Heart right ventricle (tissue), 16 donors: ENCODE measurements at regions not wholly inside any gene's neighbourhood (a gene's known extent, or its start where the extent isn't known, plus 50 kb on each side); places are given as distances from the start of the nearest gene placed in this dataset.

Experiments used
- ATAC-seq, 8 donors: fragments of 200-7000 bp; cut with Tn5 transposase; one replicate each; pipeline ENCODE4 v1.9.1; 2020; ENCODE audit warnings: mild to moderate bottlenecking in 8 of 8, moderate library complexity in 8 of 8, moderate number of reproducible peaks in 1 of 8
- DNase-seq, 2 donors: peaks; one replicate each; pipeline ENCODE4 v3.0.0-alpha.2; 2020
- H3K27ac ChIP-seq, 10 donors: fragments of 200-600 bp; sonication (generic) in 2 of 10; one replicate each; pipeline versions ENCODE4 v1.5.0 to v1.8.0; 2020 to 2022; ENCODE audit warnings: mild to moderate bottlenecking in 3 of 10
- H3K27me3 ChIP-seq, 7 donors: fragments of 200-600 bp; one replicate each; pipeline ENCODE4 v1.8.0; 2021 to 2022; ENCODE audit warnings: mild to moderate bottlenecking in 2 of 7
- H3K36me3 ChIP-seq, 9 donors: fragments of 200-600 bp; sonication (generic) in 1 of 9; one replicate each; pipeline versions ENCODE4 v1.5.0 to v1.8.0; 2020 to 2022; ENCODE audit warnings: mild to moderate bottlenecking in 2 of 9
- H3K4me1 ChIP-seq, 9 donors: fragments of 200-600 bp; sonication (generic) in 1 of 9; one replicate each; pipeline versions ENCODE4 v1.5.0 to v1.8.0; 2020 to 2022; ENCODE audit warnings: mild to moderate bottlenecking in 4 of 9
- H3K4me3 ChIP-seq, 10 donors: fragments of 200-600 bp; sonication (generic) in 2 of 10; one replicate each; pipeline versions ENCODE4 v1.5.0 to v1.8.0; 2020 to 2022; ENCODE audit warnings: mild to moderate bottlenecking in 7 of 10, moderate library complexity in 2 of 10
- H3K9me3 ChIP-seq, 11 donors: fragments of 200-600 bp in 10 of 11; sonication (generic) in 2 of 11; one replicate each; pipeline versions ENCODE4 v1.5.0 to v1.8.0; 2013 to 2022; ENCODE audit warnings: mild to moderate bottlenecking in 2 of 11, control low read depth in 1 of 11, moderate library complexity in 1 of 11
- CTCF ChIP-seq, 9 donors: fragments of 200-600 bp; sonication (generic) in 2 of 9; IDR thresholded peaks; one replicate each; pipeline versions ENCODE4 v1.5.0 to v1.8.0; 2021 to 2022; ENCODE audit warnings: antibody characterized with exemption in 9 of 9, mild to moderate bottlenecking in 5 of 9, moderate library complexity in 1 of 9
- WGBS, 2 donors: extraction: QIAGEN DNeasy Blood & Tissue Kit; methylation state at CpG; one replicate each; pipeline ENCODE4 v1.1.7; 2013; ENCODE audit warnings: inconsistent platforms in 1 of 2; 5-methylcytosine and 5-hydroxymethylcytosine counted together
- intact Hi-C, 10 donors: fragments of 100-400 bp; cut with DNase I; formaldehyde crosslinking; loops; one replicate each; pipeline versions ENCODE4 v1.11.1 to v1.14.2; 2022
- donor health status: Arrhythmogenic right ventricular cardiomyopathy.
- donor health status: ischemic (EF 13 %, LVEDD 7.1; RV severe dilation, severe dysfunction).
- donor health status: healthy with polysubstance abuse.
- donor health status: DM: no; HTN: yes; CAD: no.
- donor health status: DM: no; HTN: no; CAD: no.
- donor health status: ischemic (EF 25% LVEDD 6.9; RV normal size, moderate dysfunction).
- donor health status: ischemic (EF 25% LVEDD 5.7; RV mildly dilated, moderate dysfunction).
- donor health status: healthy.
- donor health status: DM: yes; HTN: yes; CAD: no.
- donor health status: Ischemic cardiomyopathy.
- donor health status: ischemic (EF 35%, LVEDD 5.7; RV mildly dilated, moderate dysfunction).
- donor health status: nonischemic (EF 11% LVEDD 7.7; RV severe dilation, severe dysfunction).
- donor health status: DM: yes; HTN: yes; CAD: no.
- donor health status: PGD.
- donor health status: ischemic (EF 29% LVEDD 5.4; RV normal size, mild dysfunction).
- donor health status: nonischemic (EF 23%, LVEDD 6.1; RV moderate dilation, normal function).

GRCh38 chr6:63371104-63371715, 51.4 kb upstream of the LGSN start:
- ATAC-seq (no peak), DNase-seq (no peak)
- Histone ChIP-seq H3K4me3 (no peak overlapping the region), H3K4me1 (peaks cover 0 to 5% (median 0%) of the 10 kb centered on the region in 9 donors), H3K27me3 (peaks cover 0 to 3% (median 0%) of the 10 kb centered on the region in 7 donors), H3K9me3 (no peaks in the 10 kb centered on the region), H3K27ac (no peak overlapping the region), H3K36me3 (no peaks in the 10 kb centered on the region)
- intact Hi-C loops = loop anchor here in 1 of 10 donors (2.0 kb wide), 1 partner anchor 44 kb away; no protein-coding TSS in a partner anchor
- 48% methylated on average over 4 of the region's 4 CpGs for WGBS, 2 donors
- no peak for TF ChIP-seq CTCF (IDR thresholded peaks at IDR 0.05)

GRCh38 chr6:63372951-63373533, 53.3 kb upstream of the LGSN start:
- intact Hi-C loops = no loop called here
- WGBS, 2 donors = 69% methylated on average over 3 of the region's 3 CpGs
- H3K9me3 ChIP-seq = peaks cover 0 to 2% (median 0%) of the 10 kb centered on the region in 11 donors
- H3K27ac ChIP-seq = no peak overlapping the region
- H3K27me3 ChIP-seq = peaks cover 0 to 6% (median 0%) of the 10 kb centered on the region in 7 donors
- ATAC-seq (no peak), DNase-seq (no peak)
- H3K36me3 ChIP-seq = no peaks in the 10 kb centered on the region
- H3K4me3 ChIP-seq = no peak overlapping the region
- peaks cover 0 to 5% (median 0%) of the 10 kb centered on the region in 9 donors for H3K4me1 ChIP-seq
- TF ChIP-seq CTCF (IDR thresholded peaks at IDR 0.05) = no peak

- Histone ChIP-seq H3K4me1 (no peaks in the 10 kb centered on the region), H3K9me3 (no peaks in the 10 kb centered on the region), H3K36me3 (no peaks in the 10 kb centered on the region), H3K27ac (no peak overlapping the region), H3K27me3 (no peaks in the 10 kb centered on the region), H3K4me3 (no peak overlapping the region)
- no peak for ATAC-seq
- intact Hi-C loops = no loop called here
- no peak for DNase-seq
- WGBS, 2 donors = 58 to 74% methylated on average over 2 of the region's 2 CpGs
- TF ChIP-seq CTCF (IDR thresholded peaks at IDR 0.05) = no peak
Measured at GRCh38 chr6:63389191-63389844, 69.5 kb upstream of the LGSN start.

- 78 to 80% methylated on average over 3 of the region's 3 CpGs for WGBS, 2 donors
- Histone ChIP-seq H3K4me1 (no peaks in the 10 kb centered on the region), H3K9me3 (no peaks in the 10 kb centered on the region), H3K27me3 (peaks cover 0 to 3% (median 0%) of the 10 kb centered on the region in 7 donors), H3K27ac (no peak overlapping the region), H3K4me3 (no peak overlapping the region), H3K36me3 (no peaks in the 10 kb centered on the region)
- intact Hi-C loops = no loop called here
- TF ChIP-seq CTCF (IDR thresholded peaks at IDR 0.05) = no peak
- ATAC-seq (no peak), DNase-seq (no peak)
Measured at GRCh38 chr6:63391203-63391970, 71.6 kb upstream of the LGSN start.
